ENCODE measurements at regions not wholly inside any gene's neighbourhood (a gene's known extent, or its start where the extent isn't known, plus 50 kb on each side); places are given as distances from the start of the nearest gene placed in this dataset.
"Not testable (repeated sequence)": the region's sequence is repeated elsewhere in the genome, so short reads cannot be mapped to it uniquely, and the experiment has no call there.

GRCh38 chr13:79923973-79924556 is 416.9 kb downstream of the SPRY2 start:
- TF ChIP-seq CTCF (conservative IDR thresholded peaks at IDR 0.05); ZFX (IDR thresholded peaks at IDR 0.05): not testable (repeated sequence)
